ENCODE measurements at regions not wholly inside any gene's neighbourhood (a gene's known extent, or its start where the extent isn't known, plus 50 kb on each side); places are given as distances from the start of the nearest gene placed in this dataset.

GRCh38 chr5:74374656-74375055 is 265.9 kb downstream of the ENC1 start:
- CTCF ChIA-PET (ENCODE audit: partially characterized antibody) = interaction anchor here (0.7 to 1.6 kb wide), 2 partner anchors 20 to 41 kb away, joined by 3 read pairs; no protein-coding TSS in a partner anchor
- H3K79me1 ChIP-seq (ENCODE audit: low read depth, low read length) = no peaks in the 10 kb centered on the region
- POLR2A ChIA-PET (ENCODE audit: partially characterized antibody) = no interaction called here
- TF ChIP-seq JUN (IDR thresholded peaks at IDR 0.05; ENCODE audit: low read depth, low read length) (no peak), SAP30 (IDR thresholded peaks at IDR 0.05; ENCODE audit: insufficient read depth, insufficient replicate concordance, low read length) (no peak), RFX5 (IDR thresholded peaks at IDR 0.05; ENCODE audit: borderline replicate concordance, low read depth, low read length) (no peak), ZNF274 (IDR thresholded peaks at IDR 0.05; ENCODE audit: borderline replicate concordance, extremely low read depth, low read length) (no peak), GTF2F1 (IDR thresholded peaks at IDR 0.05; ENCODE audit: borderline replicate concordance, low read depth, low read length) (no peak), MAFK (IDR thresholded peaks at IDR 0.05; ENCODE audit: low read depth, low read length) (no peak), FOSL1 (IDR thresholded peaks at IDR 0.05; ENCODE audit: insufficient read depth, low read depth, low read length) (no peak), TAF1 (IDR thresholded peaks at IDR 0.05; ENCODE audit: low read depth, low read length) (no peak), EP300 (IDR thresholded peaks at IDR 0.05; ENCODE audit: borderline replicate concordance in 1 of 2, low read depth in 2 of 2, low read length in 2 of 2) (no peak), SUZ12 (IDR thresholded peaks at IDR 0.05; ENCODE audit: low read length) (no peak), POLR2AphosphoS5 (IDR thresholded peaks at IDR 0.05; ENCODE audit: low read depth, low read length) (no peak), HDAC2 (IDR thresholded peaks at IDR 0.05; ENCODE audit: borderline replicate concordance in 1 of 2, low read depth in 2 of 2, low read length in 2 of 2) (no peak), CBX8 (IDR thresholded peaks at IDR 0.05; ENCODE audit: borderline replicate concordance, low read depth, low read length) (no peak)
- TF ChIP-seq, protein P1, sequence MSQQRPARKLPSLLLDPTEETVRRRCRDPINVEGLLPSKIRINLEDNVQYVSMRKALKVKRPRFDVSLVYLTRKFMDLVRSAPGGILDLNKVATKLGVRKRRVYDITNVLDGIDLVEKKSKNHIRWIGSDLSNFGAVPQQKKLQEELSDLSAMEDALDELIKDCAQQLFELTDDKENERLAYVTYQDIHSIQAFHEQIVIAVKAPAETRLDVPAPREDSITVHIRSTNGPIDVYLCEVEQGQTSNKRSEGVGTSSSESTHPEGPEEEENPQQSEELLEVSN (IDR thresholded peaks at IDR 0.05) = no peak

More at GRCh38 chr5:74374656-74375055, 265.9 kb downstream of the ENC1 start:
- DNase-seq (ENCODE audit: low read depth in 1 of 2, low spot score in 2 of 2) (no peak), FAIRE-seq (no peak)
- H3K4me1 ChIP-seq (replicated peaks in 1 of 4; ENCODE audit: control insufficient read depth in 3 of 4, insufficient read depth in 4 of 4, low read length in 3 of 4) = no peaks in the 10 kb centered on the region; a peak in 1 of 7 replicates
- H3K4me3 ChIP-seq (ENCODE audit: extremely low read depth in 1 of 4, insufficient read depth in 2 of 4, low read depth in 3 of 4, low read length in 4 of 4) = no peak overlapping the region
- no peak overlapping the region for H3K4ac ChIP-seq (replicated peaks; ENCODE audit: insufficient read length, low read depth, low read length)
- H2BK20ac ChIP-seq (ENCODE audit: low read length) = no peak overlapping the region
- H2AFZ ChIP-seq (ENCODE audit: low read length) = no peak overlapping the region
- no peak overlapping the region for H2BK5ac ChIP-seq (ENCODE audit: low read depth, low read length)
- H3K9ac ChIP-seq (replicated peaks in 1 of 4; ENCODE audit: extremely low read depth in 1 of 4, low read depth in 3 of 4, low read length in 3 of 4) = no peak overlapping the region
- no peak overlapping the region for H3K56ac ChIP-seq (replicated peaks; ENCODE audit: insufficient read length, low read depth, low read length)
- H4K20me1 ChIP-seq (replicated peaks in 1 of 2; ENCODE audit: control insufficient read depth in 1 of 2, insufficient read depth in 2 of 2, low read length in 2 of 2) = no peaks in the 10 kb centered on the region
- H2BK15ac ChIP-seq (ENCODE audit: low read length) = no peak overlapping the region
- no peaks in the 10 kb centered on the region for H3K9me3 ChIP-seq (ENCODE audit: insufficient read depth in 2 of 2, low read depth in 1 of 2, low read length in 1 of 2)
- H3K79me2 ChIP-seq (ENCODE audit: control insufficient read depth in 1 of 2, insufficient read depth in 2 of 2, low read length in 2 of 2) = no peaks in the 10 kb centered on the region
- H3K4me2 ChIP-seq (ENCODE audit: insufficient read depth in 1 of 2, low read depth in 2 of 2, low read length in 2 of 2) = no peak overlapping the region
- H4K8ac ChIP-seq (ENCODE audit: extremely low read depth, insufficient read depth, low read length) = no peak overlapping the region
- no peak overlapping the region for H4K91ac ChIP-seq (replicated peaks; ENCODE audit: insufficient read length, low read length)
- H2AK5ac ChIP-seq (ENCODE audit: low read depth, low read length) = no peak overlapping the region
- WGBS, 2 experiments (ENCODE audit: extremely low coverage in 1 of 2, insufficient coverage in 1 of 2, insufficient read length in 1 of 2, insufficient replicate concordance in 2 of 2, low coverage in 1 of 2, low lambda C conversion rate in 2 of 2, missing lambda C conversion rate in 1 of 2) = 93% methylated on average over 4 of the region's 4 CpGs; no CpG with 5 or more reads in 1 of the 2 experiments
- H3K14ac ChIP-seq (ENCODE audit: insufficient read length) = no peak overlapping the region
- H2BK12ac ChIP-seq (ENCODE audit: low read depth, low read length) = no peak overlapping the region
- H3K23ac ChIP-seq (ENCODE audit: insufficient read length) = no peak overlapping the region
- H2BK120ac ChIP-seq (replicated peaks; ENCODE audit: low read depth, low read length) = no peak overlapping the region
- no peaks in the 10 kb centered on the region for H3K23me2 ChIP-seq (ENCODE audit: low read depth, low read length)
- no peak overlapping the region for H3K27ac ChIP-seq (ENCODE audit: low read depth, low read length)
- no peaks in the 10 kb centered on the region for H3K27me3 ChIP-seq (replicated peaks in 1 of 4; ENCODE audit: control insufficient read depth in 3 of 4, extremely low read depth in 1 of 4, insufficient read depth in 3 of 4, low read length in 3 of 4)
- no peak overlapping the region for H3K18ac ChIP-seq (ENCODE audit: extremely low read depth, low read length)
- no peaks in the 10 kb centered on the region for H3K36me3 ChIP-seq (ENCODE audit: control insufficient read depth in 2 of 4, insufficient read depth in 4 of 4, low read length in 3 of 4)
- no peak overlapping the region for H4K5ac ChIP-seq (ENCODE audit: insufficient read length, low read depth, low read length)
